SK-N-SH treated with all-trans-retinoic acid at 6 μM for 48 hours (cell line): ENCODE measurements at regions not wholly inside any gene's neighbourhood (a gene's known extent, or its start where the extent isn't known, plus 50 kb on each side); places are given as distances from the start of the nearest gene placed in this dataset.

ENCODE experiments used
- ARNTL ChIP-seq: fragments of 450-650 bp; formaldehyde crosslinking; IDR thresholded peaks from 2 replicates; pipeline ENCODE4 v1.5.0; 2020; ENCODE audit warnings: low read depth, mild to moderate bottlenecking, moderate library complexity, borderline replicate concordance
- BACH2 ChIP-seq: fragments of 250-450 bp; sonication (Bioruptor Pico); IDR thresholded peaks from 2 replicates; pipeline ENCODE4 v1.9.0; 2021; ENCODE audit warnings: mild to moderate bottlenecking, borderline replicate concordance
- CREB5 ChIP-seq: fragments of 250-450 bp; sonication (Bioruptor Pico); IDR thresholded peaks from 2 replicates; pipeline ENCODE4 v1.5.1; 2020; ENCODE audit warnings: low read depth, mild to moderate bottlenecking, moderate library complexity
- CSRNP3 ChIP-seq: fragments of 250-450 bp; sonication (Bioruptor Pico); IDR thresholded peaks from 2 replicates; pipeline ENCODE4 v1.5.1; 2021; ENCODE audit warnings: mild to moderate bottlenecking, moderate library complexity
- GLIS3 ChIP-seq: fragments of 250-450 bp; sonication (Bioruptor Pico); IDR thresholded peaks from 2 replicates; pipeline ENCODE4 v1.5.0; 2020; ENCODE audit warnings: mild to moderate bottlenecking, moderate library complexity
- ISL1 ChIP-seq: fragments of 250-450 bp; sonication (Bioruptor Pico); IDR thresholded peaks from 2 replicates; pipeline ENCODE4 v2.1.2; 2022; ENCODE audit warnings: mild to moderate bottlenecking, moderate library complexity
- PATZ1 ChIP-seq: fragments of 250-450 bp; sonication (Bioruptor Pico); IDR thresholded peaks from 2 replicates; pipeline ENCODE4 v1.8.0; 2020; ENCODE audit warnings: mild to moderate bottlenecking, moderate library complexity, borderline replicate concordance
- RARB ChIP-seq: fragments of 250-450 bp; sonication (Bioruptor Pico); IDR thresholded peaks from 2 replicates; pipeline ENCODE4 v1.8.0; 2021; ENCODE audit warnings: mild to moderate bottlenecking, moderate library complexity
- SNAI2 ChIP-seq: fragments of 250-450 bp; sonication (Bioruptor Pico); IDR thresholded peaks from 2 replicates; pipeline ENCODE4 v1.5.0; 2020; ENCODE audit warnings: mild to moderate bottlenecking, moderate library complexity
- TCF4 ChIP-seq: fragments of 250-450 bp; sonication (Bioruptor Pico); IDR thresholded peaks from 2 replicates; pipeline ENCODE4 v1.8.0; 2021; ENCODE audit warnings: mild to moderate bottlenecking, moderate library complexity, borderline replicate concordance
- ZNF565 ChIP-seq: fragments of 450-650 bp; formaldehyde crosslinking; conservative IDR thresholded peaks from 2 replicates; pipeline ENCODE4 v1.5.0; 2020; ENCODE audit warnings: low read depth, mild to moderate bottlenecking, moderate library complexity
- ZNF8 ChIP-seq: fragments of 450-650 bp; formaldehyde crosslinking; IDR thresholded peaks from 2 replicates; pipeline ENCODE4 v1.5.0; 2020; ENCODE audit warnings: mild to moderate bottlenecking, moderate library complexity
- TF ChIP-seq, protein P1 (sequence below): fragments of 250-450 bp; sonication (Bioruptor Pico); IDR thresholded peaks from 2 replicates; pipeline ENCODE4 v1.8.0; 2021; ENCODE audit warnings: low read depth, mild to moderate bottlenecking, moderate library complexity, borderline replicate concordance
- TF ChIP-seq, protein P2 (sequence below): fragments of 250-450 bp; sonication (Bioruptor Pico); IDR thresholded peaks from 2 replicates; pipeline ENCODE4 v1.5.0; 2020; ENCODE audit warnings: mild to moderate bottlenecking, moderate library complexity

DNA sequence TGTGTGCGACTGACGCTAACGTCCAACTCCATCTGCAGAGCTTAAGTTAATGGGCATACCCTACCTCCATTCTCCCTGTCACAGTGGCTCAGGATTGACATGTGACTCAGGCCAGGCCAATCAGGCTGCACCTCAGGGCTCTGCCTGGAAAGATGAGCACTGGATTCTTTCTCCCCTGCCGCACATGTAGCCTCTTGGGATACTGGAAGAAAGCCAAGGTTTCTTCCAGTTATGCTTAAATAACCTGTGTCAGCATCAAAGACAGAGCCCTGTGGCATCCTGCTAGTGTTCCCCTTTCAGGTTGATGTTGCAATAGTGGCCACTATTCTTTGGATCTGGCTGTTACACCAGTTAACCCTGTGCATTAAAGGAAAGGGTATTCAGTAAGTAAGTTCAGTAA lies 55.0 kb upstream of the SYT6 start:
- TF ChIP-seq, protein P1, sequence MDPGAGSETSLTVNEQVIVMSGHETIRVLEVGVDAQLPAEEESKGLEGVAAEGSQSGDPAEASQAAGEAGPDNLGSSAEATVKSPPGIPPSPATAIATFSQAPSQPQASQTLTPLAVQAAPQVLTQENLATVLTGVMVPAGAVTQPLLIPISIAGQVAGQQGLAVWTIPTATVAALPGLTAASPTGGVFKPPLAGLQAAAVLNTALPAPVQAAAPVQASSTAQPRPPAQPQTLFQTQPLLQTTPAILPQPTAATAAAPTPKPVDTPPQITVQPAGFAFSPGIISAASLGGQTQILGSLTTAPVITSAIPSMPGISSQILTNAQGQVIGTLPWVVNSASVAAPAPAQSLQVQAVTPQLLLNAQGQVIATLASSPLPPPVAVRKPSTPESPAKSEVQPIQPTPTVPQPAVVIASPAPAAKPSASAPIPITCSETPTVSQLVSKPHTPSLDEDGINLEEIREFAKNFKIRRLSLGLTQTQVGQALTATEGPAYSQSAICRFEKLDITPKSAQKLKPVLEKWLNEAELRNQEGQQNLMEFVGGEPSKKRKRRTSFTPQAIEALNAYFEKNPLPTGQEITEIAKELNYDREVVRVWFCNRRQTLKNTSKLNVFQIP (CRISPR knock-in tag) = no peak
- no peak for TF ChIP-seq ZNF565 (CRISPR knock-in tag)
- TF ChIP-seq ARNTL (CRISPR knock-in tag) = no peak
- TF ChIP-seq CREB5 (CRISPR knock-in tag) = no peak
- TF ChIP-seq, protein P2, sequence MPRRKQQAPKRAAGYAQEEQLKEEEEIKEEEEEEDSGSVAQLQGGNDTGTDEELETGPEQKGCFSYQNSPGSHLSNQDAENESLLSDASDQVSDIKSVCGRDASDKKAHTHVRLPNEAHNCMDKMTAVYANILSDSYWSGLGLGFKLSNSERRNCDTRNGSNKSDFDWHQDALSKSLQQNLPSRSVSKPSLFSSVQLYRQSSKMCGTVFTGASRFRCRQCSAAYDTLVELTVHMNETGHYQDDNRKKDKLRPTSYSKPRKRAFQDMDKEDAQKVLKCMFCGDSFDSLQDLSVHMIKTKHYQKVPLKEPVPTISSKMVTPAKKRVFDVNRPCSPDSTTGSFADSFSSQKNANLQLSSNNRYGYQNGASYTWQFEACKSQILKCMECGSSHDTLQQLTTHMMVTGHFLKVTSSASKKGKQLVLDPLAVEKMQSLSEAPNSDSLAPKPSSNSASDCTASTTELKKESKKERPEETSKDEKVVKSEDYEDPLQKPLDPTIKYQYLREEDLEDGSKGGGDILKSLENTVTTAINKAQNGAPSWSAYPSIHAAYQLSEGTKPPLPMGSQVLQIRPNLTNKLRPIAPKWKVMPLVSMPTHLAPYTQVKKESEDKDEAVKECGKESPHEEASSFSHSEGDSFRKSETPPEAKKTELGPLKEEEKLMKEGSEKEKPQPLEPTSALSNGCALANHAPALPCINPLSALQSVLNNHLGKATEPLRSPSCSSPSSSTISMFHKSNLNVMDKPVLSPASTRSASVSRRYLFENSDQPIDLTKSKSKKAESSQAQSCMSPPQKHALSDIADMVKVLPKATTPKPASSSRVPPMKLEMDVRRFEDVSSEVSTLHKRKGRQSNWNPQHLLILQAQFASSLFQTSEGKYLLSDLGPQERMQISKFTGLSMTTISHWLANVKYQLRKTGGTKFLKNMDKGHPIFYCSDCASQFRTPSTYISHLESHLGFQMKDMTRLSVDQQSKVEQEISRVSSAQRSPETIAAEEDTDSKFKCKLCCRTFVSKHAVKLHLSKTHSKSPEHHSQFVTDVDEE (CRISPR knock-in tag) = no peak
- TF ChIP-seq TCF4 (CRISPR knock-in tag) = no peak
- TF ChIP-seq CSRNP3 (CRISPR knock-in tag) = no peak
- TF ChIP-seq PATZ1 (CRISPR knock-in tag) = no peak
- TF ChIP-seq BACH2 (CRISPR knock-in tag) = no peak
- no peak for TF ChIP-seq ISL1 (CRISPR knock-in tag)
- no peak for TF ChIP-seq GLIS3 (CRISPR knock-in tag)
- TF ChIP-seq SNAI2 (CRISPR knock-in tag) = no peak
- no peak for TF ChIP-seq RARB (CRISPR knock-in tag)
- TF ChIP-seq ZNF8 = no peak
